Activated B cell treated with CpG ODN at 0.5 μM for 24 hours (primary cell): ENCODE measurements at regions not wholly inside any gene's neighbourhood (a gene's known extent, or its start where the extent isn't known, plus 50 kb on each side); places are given as distances from the start of the nearest gene placed in this dataset.

Source experiments
- ATAC-seq: fragments of 200-7000 bp; cut with Tn5 transposase; one replicate; pipeline ENCODE4 v1.10.0; 2021; ENCODE audit warnings: low read depth, mild to moderate bottlenecking, moderate library complexity
- CTCF ChIA-PET: fragments of 350-600 bp; sonication (Branson Sonifier 250); formaldehyde crosslinking; loops from one replicate; lab custom pipeline; 2021; ENCODE audit warnings: antibody characterized with exemption; lab: Charles Lee
- POLR2A ChIA-PET: fragments of 350-600 bp; sonication (Branson Sonifier 250); formaldehyde crosslinking; loops from one replicate; lab custom pipeline; 2021; ENCODE audit warnings: antibody characterized with exemption; lab: Charles Lee
- DNase-seq: peaks from one replicate; pipeline ENCODE4 v3.0.0; 2022
- H3K27ac Mint-ChIP-seq: one replicate; pipeline ENCODE4 v1.8.0; 2020; ENCODE audit warnings: mixed read lengths
- H3K27me3 Mint-ChIP-seq: one replicate; pipeline ENCODE4 v1.8.0; 2021; ENCODE audit warnings: mixed read lengths
- H3K36me3 Mint-ChIP-seq: one replicate; pipeline ENCODE4 v1.8.0; 2021; ENCODE audit warnings: low read depth, mixed read lengths
- H3K4me1 Mint-ChIP-seq: one replicate; pipeline ENCODE4 v1.8.0; 2021; ENCODE audit warnings: mixed read lengths
- H3K4me3 Mint-ChIP-seq: one replicate; pipeline ENCODE4 v1.8.0; 2020; ENCODE audit warnings: mild to moderate bottlenecking, mixed read lengths
- H3K9me3 Mint-ChIP-seq: one replicate; pipeline ENCODE4 v1.8.0; 2020; ENCODE audit warnings: mixed read lengths
- intact Hi-C: fragments of 100-400 bp; cut with micrococcal nuclease; formaldehyde crosslinking; loops from one replicate; pipeline ENCODE4 v1.15.1; 2024
- TF ChIP-seq, protein P1 (sequence below): fragments of 200-600 bp; IDR thresholded peaks from one replicate; pipeline ENCODE4 v1.8.0; 2022; ENCODE audit warnings: antibody characterized with exemption, mild to moderate bottlenecking

DNA sequence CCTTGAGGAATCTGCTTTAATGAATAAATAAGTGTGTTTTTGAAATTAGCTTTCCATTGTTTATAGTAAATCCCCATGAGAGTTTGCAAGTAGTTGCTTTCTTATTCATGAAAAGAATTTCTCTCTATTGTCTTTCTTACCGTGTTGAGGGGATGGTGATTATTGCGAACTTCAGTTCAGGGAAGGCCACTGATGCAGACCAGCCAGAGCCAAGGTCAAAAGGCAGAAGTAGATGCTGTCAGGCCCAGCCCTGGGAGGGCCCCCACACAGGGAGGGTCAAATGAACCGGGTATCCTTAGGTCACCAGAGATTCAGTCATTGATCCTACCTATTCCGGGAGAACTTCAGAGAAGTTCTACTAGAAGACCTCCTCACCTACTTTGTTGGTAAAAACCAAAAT, 185.9 kb downstream of the NUFIP1 start:
- TF ChIP-seq, protein P1, sequence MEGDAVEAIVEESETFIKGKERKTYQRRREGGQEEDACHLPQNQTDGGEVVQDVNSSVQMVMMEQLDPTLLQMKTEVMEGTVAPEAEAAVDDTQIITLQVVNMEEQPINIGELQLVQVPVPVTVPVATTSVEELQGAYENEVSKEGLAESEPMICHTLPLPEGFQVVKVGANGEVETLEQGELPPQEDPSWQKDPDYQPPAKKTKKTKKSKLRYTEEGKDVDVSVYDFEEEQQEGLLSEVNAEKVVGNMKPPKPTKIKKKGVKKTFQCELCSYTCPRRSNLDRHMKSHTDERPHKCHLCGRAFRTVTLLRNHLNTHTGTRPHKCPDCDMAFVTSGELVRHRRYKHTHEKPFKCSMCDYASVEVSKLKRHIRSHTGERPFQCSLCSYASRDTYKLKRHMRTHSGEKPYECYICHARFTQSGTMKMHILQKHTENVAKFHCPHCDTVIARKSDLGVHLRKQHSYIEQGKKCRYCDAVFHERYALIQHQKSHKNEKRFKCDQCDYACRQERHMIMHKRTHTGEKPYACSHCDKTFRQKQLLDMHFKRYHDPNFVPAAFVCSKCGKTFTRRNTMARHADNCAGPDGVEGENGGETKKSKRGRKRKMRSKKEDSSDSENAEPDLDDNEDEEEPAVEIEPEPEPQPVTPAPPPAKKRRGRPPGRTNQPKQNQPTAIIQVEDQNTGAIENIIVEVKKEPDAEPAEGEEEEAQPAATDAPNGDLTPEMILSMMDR = no peak
- POLR2A ChIA-PET = no interaction called here
- Mint-ChIP-seq H3K4me1 (no peaks in the 10 kb centered on the region), H3K27ac (no peak overlapping the region), H3K4me3 (no peak overlapping the region), H3K9me3 (no peaks in the 10 kb centered on the region), H3K27me3 (peaks cover 2% of the 10 kb centered on the region), H3K36me3 (no peaks in the 10 kb centered on the region)
- DNase-seq (no peak), ATAC-seq (no peak)
- intact Hi-C loops = no loop called here
- CTCF ChIA-PET = no interaction called here

DNA sequence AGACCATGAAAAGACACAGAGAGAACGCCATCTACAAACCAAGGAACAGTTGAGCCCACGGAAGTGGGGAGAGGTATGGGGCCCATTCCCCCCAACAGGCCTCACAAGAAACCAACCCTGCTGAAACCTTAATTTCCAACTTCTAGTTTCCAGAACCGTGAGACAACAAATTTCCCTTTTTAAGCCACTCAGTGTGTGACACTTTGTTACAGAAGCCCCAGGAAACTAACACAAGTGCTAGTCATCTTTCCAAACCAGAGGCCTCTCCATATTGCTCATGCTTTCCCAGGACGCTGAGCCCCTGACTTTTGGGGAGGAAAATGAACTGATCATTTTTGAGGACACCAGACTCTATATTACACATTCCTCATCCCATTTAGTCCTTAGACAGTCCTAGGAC, 186.8 kb downstream of the NUFIP1 start:
- DNase-seq (no peak), ATAC-seq (no peak)
- Mint-ChIP-seq H3K27ac (no peak overlapping the region), H3K27me3 (peaks cover 2% of the 10 kb centered on the region), H3K9me3 (no peaks in the 10 kb centered on the region), H3K36me3 (no peaks in the 10 kb centered on the region), H3K4me1 (no peaks in the 10 kb centered on the region), H3K4me3 (no peak overlapping the region)
- TF ChIP-seq, protein P1 = no peak
- POLR2A ChIA-PET = no interaction called here
- CTCF ChIA-PET = no interaction called here
- intact Hi-C loops = no loop called here

DNA sequence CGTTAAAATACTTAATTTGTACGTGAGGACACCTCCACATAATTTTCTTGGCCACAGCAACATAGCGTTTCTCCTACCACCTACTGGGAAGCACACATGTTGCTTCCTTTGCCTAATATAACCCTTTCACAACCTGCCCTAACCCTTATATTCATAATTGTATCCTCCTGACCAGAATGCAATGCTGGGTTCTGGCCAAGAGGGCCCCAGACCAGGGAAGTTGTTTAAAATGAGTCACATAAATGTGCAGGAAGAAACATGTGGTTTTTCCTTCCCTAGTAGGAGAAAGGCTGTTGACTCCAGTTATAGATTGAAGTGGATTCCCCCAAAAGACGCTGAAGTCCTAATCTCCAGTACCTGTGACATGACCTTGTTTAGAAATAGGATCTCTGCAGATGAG, 187.3 kb downstream of the NUFIP1 start:
- TF ChIP-seq, protein P1 = no peak
- intact Hi-C loops = no loop called here
- no peak overlapping the region for H3K4me3 Mint-ChIP-seq
- peaks cover 2% of the 10 kb centered on the region for H3K27me3 Mint-ChIP-seq
- ATAC-seq (no peak), DNase-seq (no peak)
- no peak overlapping the region for H3K27ac Mint-ChIP-seq
- ChIA-PET CTCF (no interaction called here), POLR2A (no interaction called here)
- H3K36me3 Mint-ChIP-seq = no peaks in the 10 kb centered on the region
- H3K4me1 Mint-ChIP-seq = no peaks in the 10 kb centered on the region
- no peaks in the 10 kb centered on the region for H3K9me3 Mint-ChIP-seq

DNA sequence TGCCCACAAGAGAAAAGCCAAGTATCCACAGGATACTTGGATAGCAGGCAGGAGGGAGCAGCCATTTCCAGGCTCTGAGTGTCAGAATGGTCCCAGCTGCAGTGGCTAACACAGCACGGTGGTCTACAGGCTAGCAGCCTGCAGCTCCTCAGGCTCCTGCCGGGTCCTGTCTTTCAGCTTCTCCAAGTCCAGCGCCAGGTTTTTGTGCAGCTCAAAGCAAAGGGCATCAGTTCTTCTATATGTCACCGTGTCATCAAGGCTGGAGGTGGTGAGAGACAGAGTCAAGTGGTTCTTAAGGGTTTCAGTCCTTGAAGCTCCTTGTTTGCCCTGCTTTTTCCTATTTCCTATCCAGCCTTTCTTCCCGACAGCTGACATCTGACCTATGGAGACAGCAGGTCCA, 188.6 kb downstream of the NUFIP1 start:
- Mint-ChIP-seq H3K27me3 (peaks cover 2% of the 10 kb centered on the region), H3K4me1 (no peaks in the 10 kb centered on the region), H3K36me3 (no peaks in the 10 kb centered on the region), H3K27ac (no peak overlapping the region), H3K9me3 (no peaks in the 10 kb centered on the region), H3K4me3 (no peak overlapping the region)
- no peak for DNase-seq
- TF ChIP-seq, protein P1 = no peak
- intact Hi-C loops = no loop called here
- no peak for ATAC-seq
- ChIA-PET CTCF (no interaction called here), POLR2A (no interaction called here)

DNA sequence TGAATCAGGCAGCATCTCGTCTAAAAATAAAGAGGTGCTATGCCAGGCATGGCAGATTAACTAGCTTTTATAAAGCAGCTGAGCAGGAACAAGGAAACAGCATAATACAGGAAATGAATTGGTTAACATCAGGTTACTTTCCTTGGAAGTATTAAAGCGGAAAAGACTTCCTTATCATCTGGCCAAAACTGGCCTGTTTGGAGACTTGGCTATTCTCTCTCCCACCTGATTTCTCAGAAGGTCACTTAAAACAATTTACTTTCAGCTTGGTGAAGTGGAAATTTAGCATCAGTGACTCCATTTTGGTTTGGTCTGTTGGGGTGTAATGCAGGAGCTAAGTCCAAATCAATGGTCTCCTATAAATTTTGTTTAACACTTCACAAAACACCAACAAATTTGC, 191.6 kb downstream of the NUFIP1 start:
- ChIA-PET POLR2A (no interaction called here), CTCF (no interaction called here)
- ATAC-seq (no peak), DNase-seq (no peak)
- Mint-ChIP-seq H3K27me3 (peaks cover 2% of the 10 kb centered on the region), H3K36me3 (no peaks in the 10 kb centered on the region), H3K4me1 (no peaks in the 10 kb centered on the region), H3K9me3 (no peaks in the 10 kb centered on the region), H3K27ac (no peak overlapping the region), H3K4me3 (no peak overlapping the region)
- intact Hi-C loops = no loop called here
- TF ChIP-seq, protein P1 = no peak
